ENCODE measurements at regions not wholly inside any gene's neighbourhood (a gene's known extent, or its start where the extent isn't known, plus 50 kb on each side); places are given as distances from the start of the nearest gene placed in this dataset.
"Not testable (repeated sequence)": the region's sequence is repeated elsewhere in the genome, so short reads cannot be mapped to it uniquely, and the experiment has no call there.

- FAIRE-seq (no peak), ATAC-seq (no peak), DNase-seq (ENCODE audit: low read depth in 1 of 2, low spot score in 1 of 2) (no peak)
- ChIA-PET CTCF (no interaction called here), POLR2A (no interaction called here)
- no peaks in the 10 kb centered on the region for H3K9me3 ChIP-seq
- H3K4me2 ChIP-seq = no peak overlapping the region
- TF ChIP-seq BHLHE40 (IDR thresholded peaks at IDR 0.05; ENCODE audit: low read depth, low read length) = no peak
- TF ChIP-seq KDM5A (IDR thresholded peaks at IDR 0.05) = no peak
- no peak for TF ChIP-seq RFX5 (IDR thresholded peaks at IDR 0.05)
- H3K27ac ChIP-seq = no peak overlapping the region
- WGBS (ENCODE audit: missing lambda C conversion rate) = 11% methylated on average over 3 of the region's 3 CpGs
- no peak overlapping the region for H3K4me3 ChIP-seq
- no peaks in the 10 kb centered on the region for H3K4me1 ChIP-seq
Observed at GRCh38 chr4:3601992-3602391, 69.8 kb upstream of the LRPAP1 start.

DNA sequence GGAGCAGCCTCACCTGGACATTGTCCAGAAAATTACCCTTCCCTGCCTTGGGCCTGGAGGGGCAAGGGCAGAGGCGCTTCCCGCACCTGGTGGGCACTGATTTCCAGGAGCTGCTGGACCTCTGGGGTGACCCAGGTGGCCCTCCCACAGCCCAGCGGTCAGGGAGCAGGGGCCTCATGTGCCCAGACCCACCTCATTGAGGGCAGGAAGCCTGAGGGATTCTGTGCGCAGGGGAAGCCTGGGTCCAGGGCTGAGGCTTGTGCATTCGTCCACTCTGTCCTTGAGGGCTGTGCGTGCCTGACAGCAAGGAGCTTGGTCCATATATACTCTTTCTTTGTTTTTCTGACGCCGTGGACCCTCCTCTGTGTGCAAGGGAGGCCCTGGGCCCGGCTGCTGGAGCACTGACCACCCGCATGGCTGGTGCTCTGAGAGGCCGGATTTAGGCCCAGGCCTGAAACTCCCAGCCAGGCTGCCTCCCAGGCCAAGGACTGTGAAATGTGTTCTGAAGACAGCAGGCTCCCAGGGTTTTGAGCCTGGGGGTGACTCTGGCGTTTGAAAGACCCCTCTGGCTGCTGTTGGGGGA is 69.0 kb upstream of the LRPAP1 start:
- 94% methylated on average over 3 of the region's 12 CpGs for WGBS (ENCODE audit: missing lambda C conversion rate)
- H3K4me3 ChIP-seq; CTCF ChIA-PET; H3K4me1 ChIP-seq; DNase-seq (ENCODE audit: low read depth in 1 of 2, low spot score in 1 of 2); ATAC-seq; H3K4me2 ChIP-seq; H3K27ac ChIP-seq; H3K9me3 ChIP-seq; POLR2A ChIA-PET; FAIRE-seq: not testable (repeated sequence)

- H3K4me1 ChIP-seq = no peaks in the 10 kb centered on the region
- POLR2A ChIA-PET = no interaction called here
- no peak overlapping the region for H3K27ac ChIP-seq
- CTCF ChIA-PET = no interaction called here
- ATAC-seq (no peak), DNase-seq (ENCODE audit: low read depth in 1 of 2, low spot score in 1 of 2) (no peak), FAIRE-seq (no peak)
- TF ChIP-seq NPAS2 (CRISPR knock-in tag; IDR thresholded peaks at IDR 0.05; ENCODE audit: borderline replicate concordance) = no peak
- no peaks in the 10 kb centered on the region for H3K9me3 ChIP-seq
- 26% methylated on average over 4 of the region's 9 CpGs for WGBS (ENCODE audit: missing lambda C conversion rate)
- H3K4me3 ChIP-seq = no peak overlapping the region
- H3K4me2 ChIP-seq = no peak overlapping the region
Observed at GRCh38 chr4:3599951-3600350, 67.7 kb upstream of the LRPAP1 start.

- TF ChIP-seq NFE2L2 (conservative IDR thresholded peaks at IDR 0.05; ENCODE audit: low read length) (no peak), HMGXB4 (CRISPR knock-in tag; IDR thresholded peaks at IDR 0.05; ENCODE audit: borderline replicate concordance) (no peak), KDM1A (IDR thresholded peaks at IDR 0.05; ENCODE audit: low read depth) (no peak), ATOH8 (CRISPR knock-in tag; IDR thresholded peaks at IDR 0.05; ENCODE audit: low read depth) (no peak), ZNF302 (CRISPR knock-in tag; IDR thresholded peaks at IDR 0.05) (no peak), TP53 (CRISPR knock-in tag; IDR thresholded peaks at IDR 0.05) (no peak), NR3C1 (IDR thresholded peaks at IDR 0.05) (no peak), CHD4 (IDR thresholded peaks at IDR 0.05; ENCODE audit: borderline replicate concordance) (no peak), EP300 (IDR thresholded peaks at IDR 0.05) (no peak), FOXS1 (CRISPR knock-in tag; IDR thresholded peaks at IDR 0.05) (no peak)
- TF ChIP-seq, protein P1, sequence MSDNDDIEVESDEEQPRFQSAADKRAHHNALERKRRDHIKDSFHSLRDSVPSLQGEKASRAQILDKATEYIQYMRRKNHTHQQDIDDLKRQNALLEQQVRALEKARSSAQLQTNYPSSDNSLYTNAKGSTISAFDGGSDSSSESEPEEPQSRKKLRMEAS (IDR thresholded peaks at IDR 0.05) = no peak
- Histone ChIP-seq H3K9me3 (no peaks in the 10 kb centered on the region), H3K4me3 (no peak overlapping the region), H3K4me1 (no peaks in the 10 kb centered on the region), H3K27ac (no peak overlapping the region), H3K4me2 (no peak overlapping the region)
- CTCF ChIA-PET = no interaction called here
- POLR2A ChIA-PET = no interaction called here
- FAIRE-seq (no peak), ATAC-seq (no peak), DNase-seq (ENCODE audit: low read depth in 1 of 2, low spot score in 1 of 2) (no peak)
- WGBS (ENCODE audit: missing lambda C conversion rate) = 42% methylated on average over 5 of the region's 8 CpGs
Observed at GRCh38 chr4:3598695-3599227, 66.5 kb upstream of the LRPAP1 start.

DNA sequence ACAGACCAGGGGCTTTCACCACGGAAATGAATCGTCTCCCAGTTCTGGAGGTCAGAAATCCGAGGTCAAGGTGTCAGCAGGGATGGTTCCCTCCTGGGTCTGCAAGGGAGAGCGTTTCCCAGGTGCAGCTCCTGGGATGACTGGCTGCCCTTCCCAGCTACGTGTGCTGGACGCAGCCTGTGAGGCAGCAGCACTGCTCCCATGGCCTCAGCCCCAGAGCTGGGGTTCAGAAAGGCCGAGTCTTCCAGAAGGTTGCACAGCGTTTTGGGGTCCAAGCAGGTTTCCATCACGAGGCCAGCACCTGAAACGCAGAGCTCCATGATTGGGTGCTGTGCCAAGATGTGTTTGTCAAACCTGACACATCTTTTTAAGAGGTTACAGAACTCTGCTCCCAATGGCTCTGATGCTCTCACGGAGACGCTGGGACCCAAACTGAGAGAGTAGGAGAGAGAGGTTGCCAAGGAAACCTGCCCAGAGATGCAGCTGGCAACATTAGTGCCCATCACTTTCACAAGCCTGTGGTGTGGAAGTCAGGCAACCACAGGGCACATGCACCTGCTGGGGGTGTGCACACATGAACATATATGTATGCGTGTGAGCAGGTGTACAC is 65.8 kb upstream of the LRPAP1 start:
- FAIRE-seq; H3K4me2 ChIP-seq; H3K4me1 ChIP-seq; POLR2A ChIA-PET; DNase-seq (ENCODE audit: low read depth in 1 of 2, low spot score in 1 of 2); CTCF ChIA-PET; ATAC-seq; H3K4me3 ChIP-seq; H3K27ac ChIP-seq; H3K9me3 ChIP-seq: not testable (repeated sequence)
- WGBS (ENCODE audit: missing lambda C conversion rate) = 100% methylated on average over 1 of the region's 13 CpGs

DNA sequence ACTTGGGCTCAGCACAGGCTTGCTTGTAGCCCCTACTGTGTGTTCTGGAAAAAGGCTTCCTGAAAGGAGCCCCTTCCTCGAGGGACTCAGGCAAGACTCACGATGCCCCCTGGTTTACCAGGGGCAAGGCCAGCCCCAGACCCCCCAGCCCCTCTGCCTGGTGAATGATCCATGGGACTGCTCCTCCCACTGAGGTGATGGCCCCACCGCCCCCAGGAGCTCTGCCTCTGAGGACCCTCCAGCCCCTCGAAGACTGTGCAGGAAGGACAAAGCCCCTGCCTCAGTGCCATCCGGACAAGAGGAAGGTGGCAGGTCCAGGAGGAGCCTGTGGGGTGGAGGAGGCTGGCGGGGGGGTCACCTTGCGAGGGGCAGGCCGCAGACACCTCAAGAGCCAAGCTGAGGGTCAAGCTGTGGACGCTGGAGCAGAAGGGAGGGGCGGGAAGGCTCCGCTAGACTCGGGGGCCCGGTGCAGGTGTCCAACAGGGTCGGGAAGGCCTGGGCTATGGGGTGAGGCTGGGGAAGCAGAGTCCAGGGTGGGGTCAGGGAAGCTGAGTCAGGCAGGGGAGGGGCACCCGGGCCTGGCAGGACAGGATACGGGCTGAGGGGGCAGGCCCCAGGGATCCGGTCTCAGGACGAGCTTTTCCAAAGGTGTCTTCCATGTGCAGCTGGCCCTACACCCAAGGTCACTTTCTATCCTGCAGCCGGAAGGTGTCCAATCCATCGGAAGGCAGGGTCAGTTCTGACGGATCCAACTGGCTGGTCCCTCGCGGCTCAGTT is 64.9 kb upstream of the LRPAP1 start:
- CTCF ChIA-PET; H3K9me3 ChIP-seq; ATAC-seq; DNase-seq (ENCODE audit: low read depth in 1 of 2, low spot score in 1 of 2); POLR2A ChIA-PET; H3K27ac ChIP-seq; H3K4me1 ChIP-seq; FAIRE-seq; H3K4me3 ChIP-seq; H3K4me2 ChIP-seq: not testable (repeated sequence)
- 45% methylated on average over 5 of the region's 23 CpGs for WGBS (ENCODE audit: missing lambda C conversion rate)

DNA sequence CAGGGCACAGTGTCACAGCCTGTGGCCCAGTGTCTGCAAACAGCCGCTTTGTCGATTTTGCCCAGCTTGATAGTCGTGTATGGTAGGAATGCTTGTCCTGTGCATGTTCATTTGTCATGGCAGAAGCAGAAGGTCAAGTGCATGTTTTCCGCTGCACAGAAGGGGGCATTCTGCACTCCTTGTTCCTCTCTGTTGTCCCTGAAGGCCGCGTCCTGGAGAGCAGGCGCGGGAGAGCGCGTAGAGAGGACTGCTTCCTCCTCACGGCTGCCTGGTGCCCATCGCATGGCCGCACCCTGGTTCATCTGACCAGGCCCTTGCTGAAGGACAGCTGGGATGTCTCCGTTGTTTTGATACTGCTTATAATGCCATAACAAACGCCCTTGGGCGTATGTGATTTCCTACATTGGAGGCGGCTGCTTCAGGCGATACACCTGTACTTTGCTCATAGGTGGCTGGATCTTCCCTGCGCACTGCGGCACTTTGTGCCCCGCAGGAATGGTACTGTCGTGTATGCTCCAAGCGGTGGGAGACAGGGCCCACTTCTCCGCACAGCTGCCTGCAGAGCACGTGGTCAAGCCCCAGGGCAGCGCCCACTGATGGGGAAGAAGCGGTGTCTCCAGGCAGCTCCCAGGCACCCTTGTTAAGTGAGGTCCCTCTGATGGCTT is 63.5 kb upstream of the LRPAP1 start:
- DNase-seq (ENCODE audit: low read depth in 1 of 2, low spot score in 1 of 2); H3K9me3 ChIP-seq; H3K4me1 ChIP-seq; ATAC-seq; H3K4me2 ChIP-seq; POLR2A ChIA-PET; H3K27ac ChIP-seq; FAIRE-seq; H3K4me3 ChIP-seq; CTCF ChIA-PET: not testable (repeated sequence)
- 82% methylated on average over 5 of the region's 27 CpGs for WGBS (ENCODE audit: missing lambda C conversion rate)

All from A549 (cell line).